A673 (cell line): ENCODE measurements at regions not wholly inside any gene's neighbourhood (a gene's known extent, or its start where the extent isn't known, plus 50 kb on each side); places are given as distances from the start of the nearest gene placed in this dataset.

ENCODE experiments used
- EZH2 ChIP-seq: fragments of 200-600 bp; sonication (generic); IDR thresholded peaks from 2 replicates; pipeline ENCODE4 v1.6.1; 2017; ENCODE audit warnings: borderline replicate concordance, low read depth, mild to moderate bottlenecking, mixed read lengths, antibody characterized with exemption, low read length; ENCODE audit not compliant: poor library complexity, severe bottlenecking
- TF ChIP-seq, protein P1 (sequence below): fragments of 300-800, 200-600 bp; sonication (generic); conservative IDR thresholded peaks from 2 replicates; pipeline ENCODE4 v1.5.1; 2017; ENCODE audit warnings: low read depth, mild to moderate bottlenecking, antibody characterized with exemption, low read length, moderate library complexity, mixed read lengths

- TF ChIP-seq, protein P1, sequence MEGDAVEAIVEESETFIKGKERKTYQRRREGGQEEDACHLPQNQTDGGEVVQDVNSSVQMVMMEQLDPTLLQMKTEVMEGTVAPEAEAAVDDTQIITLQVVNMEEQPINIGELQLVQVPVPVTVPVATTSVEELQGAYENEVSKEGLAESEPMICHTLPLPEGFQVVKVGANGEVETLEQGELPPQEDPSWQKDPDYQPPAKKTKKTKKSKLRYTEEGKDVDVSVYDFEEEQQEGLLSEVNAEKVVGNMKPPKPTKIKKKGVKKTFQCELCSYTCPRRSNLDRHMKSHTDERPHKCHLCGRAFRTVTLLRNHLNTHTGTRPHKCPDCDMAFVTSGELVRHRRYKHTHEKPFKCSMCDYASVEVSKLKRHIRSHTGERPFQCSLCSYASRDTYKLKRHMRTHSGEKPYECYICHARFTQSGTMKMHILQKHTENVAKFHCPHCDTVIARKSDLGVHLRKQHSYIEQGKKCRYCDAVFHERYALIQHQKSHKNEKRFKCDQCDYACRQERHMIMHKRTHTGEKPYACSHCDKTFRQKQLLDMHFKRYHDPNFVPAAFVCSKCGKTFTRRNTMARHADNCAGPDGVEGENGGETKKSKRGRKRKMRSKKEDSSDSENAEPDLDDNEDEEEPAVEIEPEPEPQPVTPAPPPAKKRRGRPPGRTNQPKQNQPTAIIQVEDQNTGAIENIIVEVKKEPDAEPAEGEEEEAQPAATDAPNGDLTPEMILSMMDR, result no peak
- TF ChIP-seq EZH2, result no peak
Observed at GRCh38 chr3:66133050-66133757, 87.6 kb upstream of the SLC25A26 start.
